Suppressor macrophage treated with lipopolysaccharide for 4 hours (primary cell): ENCODE measurements at regions not wholly inside any gene's neighbourhood (a gene's known extent, or its start where the extent isn't known, plus 50 kb on each side); places are given as distances from the start of the nearest gene placed in this dataset.
A peak's percentile ranks its signal among the peaks of the same experiment; 100 is the strongest.

ENCODE experiments used
- DNase-seq: peaks from one replicate; pipeline ENCODE4 v3.0.0-alpha.2; 2020

- peak; percentile 52 for DNase-seq
Measured at GRCh38 chr1:61520401-61520800, 204.5 kb downstream of the TM2D1 start.

- DNase-seq, result no peak
Measured at GRCh38 chr1:61519631-61520030, 205.3 kb downstream of the TM2D1 start.

- DNase-seq, result peak; percentile 71
Measured at GRCh38 chr1:61518670-61519400, 206.1 kb downstream of the TM2D1 start.

GRCh38 chr1:61517345-61517744, 207.6 kb downstream of the TM2D1 start:
- DNase-seq, result no peak

GRCh38 chr1:61515096-61515495, 209.8 kb downstream of the TM2D1 start:
- no peak for DNase-seq
